Uterus (tissue), 2 donors: ENCODE measurements at regions not wholly inside any gene's neighbourhood (a gene's known extent, or its start where the extent isn't known, plus 50 kb on each side); places are given as distances from the start of the nearest gene placed in this dataset.

ENCODE experiments used
- CTCF ChIP-seq, 4 experiments: fragments of 200-600 bp in 2 of 4; fragments of 450-650 bp in 2 of 4; sonication (generic) in 2 of 4; IDR thresholded peaks; one replicate each; pipeline ENCODE4 v1.5.1; 2016 to 2019; ENCODE audit warnings: antibody characterized with exemption in 4 of 4, mild to moderate bottlenecking in 2 of 4, moderate library complexity in 1 of 4
- POLR2A ChIP-seq, 2 donors: fragments of 450-650 bp; IDR thresholded peaks; one replicate each; pipeline ENCODE4 v1.6.1; 2016; ENCODE audit warnings: antibody characterized with exemption in 2 of 2, mild to moderate bottlenecking in 1 of 2, moderate library complexity in 1 of 2

- TF ChIP-seq CTCF (IDR thresholded peaks at IDR 0.05) (no peak), POLR2A (IDR thresholded peaks at IDR 0.05) (no peak)
These were observed 105.2 kb upstream of the BOC start for GRCh38 chr3:113105966-113106660.
